ENCODE measurements at regions not wholly inside any gene's neighbourhood (a gene's known extent, or its start where the extent isn't known, plus 50 kb on each side); places are given as distances from the start of the nearest gene placed in this dataset.

DNA sequence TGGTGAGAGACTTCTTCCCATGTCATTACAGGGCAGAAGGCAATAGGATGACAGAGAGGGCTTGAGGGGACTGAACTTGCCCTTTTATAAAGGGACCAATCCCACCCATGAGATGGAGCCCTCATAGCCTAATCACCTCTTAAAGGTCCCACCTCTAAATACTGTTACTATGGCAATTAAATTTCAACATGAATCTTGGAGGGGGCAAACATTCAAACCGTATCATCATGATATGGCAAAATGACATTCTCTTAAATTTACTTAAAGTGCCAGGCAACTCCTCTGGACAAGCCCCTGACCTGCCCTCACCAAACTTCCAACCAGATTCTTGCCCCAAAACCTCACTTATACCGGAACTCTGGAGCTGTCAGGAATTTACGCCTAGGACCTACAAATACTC is 100.8 kb upstream of the OR5AK2 start:
- TF ChIP-seq FOXA1 (IDR thresholded peaks at IDR 0.05) = no peak
- no peak for TF ChIP-seq ARNT (IDR thresholded peaks at IDR 0.05)
- TF ChIP-seq BHLHE40 (IDR thresholded peaks at IDR 0.05; ENCODE audit: borderline replicate concordance) = no peak
- TF ChIP-seq NFRKB (IDR thresholded peaks at IDR 0.05) = no peak
- TF ChIP-seq TARDBP (IDR thresholded peaks at IDR 0.05) = no peak
- no peak for TF ChIP-seq FOXM1 (IDR thresholded peaks at IDR 0.05; ENCODE audit: borderline replicate concordance)
- no peak for TF ChIP-seq CTBP1 (IDR thresholded peaks at IDR 0.05; ENCODE audit: borderline replicate concordance)
- TF ChIP-seq SUZ12 (IDR thresholded peaks at IDR 0.05) = no peak
